A549 (cell line): ENCODE measurements at regions not wholly inside any gene's neighbourhood (a gene's known extent, or its start where the extent isn't known, plus 50 kb on each side); places are given as distances from the start of the nearest gene placed in this dataset.

Experiments
- MYC ChIP-seq: IDR thresholded peaks from 2 replicates; pipeline ENCODE4 v1.6.1; 2012; ENCODE audit warnings: mild to moderate bottlenecking, inconsistent platforms, low read length, improper control_type of control experiment, borderline replicate concordance
- POLR2A ChIP-seq: IDR thresholded peaks from 2 replicates; pipeline ENCODE4 v1.6.1; 2012; ENCODE audit warnings: mild to moderate bottlenecking, low read length
- RFX5 ChIP-seq: fragments of 450-650 bp; IDR thresholded peaks from 2 replicates; pipeline ENCODE4 v1.7.1; 2014; ENCODE audit warnings: antibody characterized with exemption, mild to moderate bottlenecking, moderate library complexity
- SREBF2 ChIP-seq: fragments of 450-650 bp; IDR thresholded peaks from 2 replicates; pipeline ENCODE4 v1.6.1; 2014; ENCODE audit warnings: mild to moderate bottlenecking, moderate library complexity
- TF ChIP-seq, protein P1 (sequence below): fragments of 200-600 bp; sonication (generic); IDR thresholded peaks from 2 replicates; pipeline ENCODE4 v1.6.1; 2016; ENCODE audit warnings: antibody characterized with exemption, mild to moderate bottlenecking, moderate library complexity
- TF ChIP-seq, protein P2 (sequence below): fragments of >200 bp; sonication (Bioruptor Twin); formaldehyde crosslinking; IDR thresholded peaks from 3 replicates; pipeline ENCODE4 v1.5.1; 2016

DNA sequence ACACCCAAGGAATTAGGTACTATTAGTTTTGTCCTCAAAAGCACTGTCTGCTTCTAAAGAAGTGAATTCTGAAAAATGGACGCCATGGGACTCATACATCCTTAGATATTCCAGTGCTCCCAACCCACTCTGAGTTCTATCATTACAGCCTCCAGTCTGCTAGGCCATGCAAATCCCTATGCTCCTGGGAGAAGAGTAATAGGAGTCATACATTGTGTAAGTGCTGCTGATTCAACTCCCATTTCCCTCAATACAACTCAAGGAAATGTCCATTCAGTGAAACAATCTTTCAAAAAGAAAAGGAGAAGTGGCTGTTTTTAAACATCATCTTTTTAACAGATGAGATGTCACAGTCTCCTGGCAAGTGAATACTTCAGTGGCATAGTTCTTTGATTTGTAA is 590.2 kb upstream of the LRRC4C start:
- TF ChIP-seq POLR2A (no peak), SREBF2 (no peak), MYC (no peak), RFX5 (no peak)
- TF ChIP-seq, protein P1, sequence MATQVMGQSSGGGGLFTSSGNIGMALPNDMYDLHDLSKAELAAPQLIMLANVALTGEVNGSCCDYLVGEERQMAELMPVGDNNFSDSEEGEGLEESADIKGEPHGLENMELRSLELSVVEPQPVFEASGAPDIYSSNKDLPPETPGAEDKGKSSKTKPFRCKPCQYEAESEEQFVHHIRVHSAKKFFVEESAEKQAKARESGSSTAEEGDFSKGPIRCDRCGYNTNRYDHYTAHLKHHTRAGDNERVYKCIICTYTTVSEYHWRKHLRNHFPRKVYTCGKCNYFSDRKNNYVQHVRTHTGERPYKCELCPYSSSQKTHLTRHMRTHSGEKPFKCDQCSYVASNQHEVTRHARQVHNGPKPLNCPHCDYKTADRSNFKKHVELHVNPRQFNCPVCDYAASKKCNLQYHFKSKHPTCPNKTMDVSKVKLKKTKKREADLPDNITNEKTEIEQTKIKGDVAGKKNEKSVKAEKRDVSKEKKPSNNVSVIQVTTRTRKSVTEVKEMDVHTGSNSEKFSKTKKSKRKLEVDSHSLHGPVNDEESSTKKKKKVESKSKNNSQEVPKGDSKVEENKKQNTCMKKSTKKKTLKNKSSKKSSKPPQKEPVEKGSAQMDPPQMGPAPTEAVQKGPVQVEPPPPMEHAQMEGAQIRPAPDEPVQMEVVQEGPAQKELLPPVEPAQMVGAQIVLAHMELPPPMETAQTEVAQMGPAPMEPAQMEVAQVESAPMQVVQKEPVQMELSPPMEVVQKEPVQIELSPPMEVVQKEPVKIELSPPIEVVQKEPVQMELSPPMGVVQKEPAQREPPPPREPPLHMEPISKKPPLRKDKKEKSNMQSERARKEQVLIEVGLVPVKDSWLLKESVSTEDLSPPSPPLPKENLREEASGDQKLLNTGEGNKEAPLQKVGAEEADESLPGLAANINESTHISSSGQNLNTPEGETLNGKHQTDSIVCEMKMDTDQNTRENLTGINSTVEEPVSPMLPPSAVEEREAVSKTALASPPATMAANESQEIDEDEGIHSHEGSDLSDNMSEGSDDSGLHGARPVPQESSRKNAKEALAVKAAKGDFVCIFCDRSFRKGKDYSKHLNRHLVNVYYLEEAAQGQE, result no peak
- TF ChIP-seq, protein P2, sequence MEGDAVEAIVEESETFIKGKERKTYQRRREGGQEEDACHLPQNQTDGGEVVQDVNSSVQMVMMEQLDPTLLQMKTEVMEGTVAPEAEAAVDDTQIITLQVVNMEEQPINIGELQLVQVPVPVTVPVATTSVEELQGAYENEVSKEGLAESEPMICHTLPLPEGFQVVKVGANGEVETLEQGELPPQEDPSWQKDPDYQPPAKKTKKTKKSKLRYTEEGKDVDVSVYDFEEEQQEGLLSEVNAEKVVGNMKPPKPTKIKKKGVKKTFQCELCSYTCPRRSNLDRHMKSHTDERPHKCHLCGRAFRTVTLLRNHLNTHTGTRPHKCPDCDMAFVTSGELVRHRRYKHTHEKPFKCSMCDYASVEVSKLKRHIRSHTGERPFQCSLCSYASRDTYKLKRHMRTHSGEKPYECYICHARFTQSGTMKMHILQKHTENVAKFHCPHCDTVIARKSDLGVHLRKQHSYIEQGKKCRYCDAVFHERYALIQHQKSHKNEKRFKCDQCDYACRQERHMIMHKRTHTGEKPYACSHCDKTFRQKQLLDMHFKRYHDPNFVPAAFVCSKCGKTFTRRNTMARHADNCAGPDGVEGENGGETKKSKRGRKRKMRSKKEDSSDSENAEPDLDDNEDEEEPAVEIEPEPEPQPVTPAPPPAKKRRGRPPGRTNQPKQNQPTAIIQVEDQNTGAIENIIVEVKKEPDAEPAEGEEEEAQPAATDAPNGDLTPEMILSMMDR, result no peak
